ENCODE measurements at regions not wholly inside any gene's neighbourhood (a gene's known extent, or its start where the extent isn't known, plus 50 kb on each side); places are given as distances from the start of the nearest gene placed in this dataset.

DNA sequence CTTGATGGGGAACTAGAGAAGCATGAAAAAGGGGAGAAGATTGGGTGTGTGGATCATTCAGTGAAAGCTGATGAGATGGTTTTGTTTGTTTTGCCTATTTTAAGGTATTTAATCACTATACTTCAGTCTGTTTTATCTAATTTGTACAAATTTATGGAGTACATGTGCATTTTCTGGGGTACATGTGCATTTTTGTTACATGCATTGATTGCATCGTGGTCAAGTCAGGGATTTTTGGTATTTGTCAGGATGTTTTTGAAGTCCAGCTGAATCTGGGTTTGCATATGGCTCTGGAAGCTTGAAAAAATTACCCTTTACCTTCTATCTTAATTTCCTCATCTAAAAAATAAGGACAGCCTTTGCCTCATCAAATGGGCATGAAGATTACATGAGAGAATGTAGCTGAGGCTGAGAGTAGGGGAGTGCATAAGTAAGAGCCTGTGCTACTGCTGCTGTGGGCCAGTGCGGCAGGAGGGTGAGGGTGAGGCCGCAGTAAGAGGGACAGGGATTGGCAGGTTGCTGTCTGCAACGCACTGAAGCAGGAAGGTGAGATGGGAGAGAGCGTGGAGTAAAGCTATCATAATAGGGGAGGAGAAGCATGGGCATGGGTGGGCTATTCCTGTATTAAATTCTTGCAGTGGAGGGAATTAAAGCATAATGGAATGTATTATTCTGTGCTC lies 139.8 kb downstream of the NPR3 start:
- intact Hi-C loops (cut with DNase I) = no loop called here
- H3K4me3 ChIP-seq = no peak overlapping the region
- no peak overlapping the region for H3K27ac ChIP-seq
- H3K4me1 ChIP-seq (replicated peaks) = no peaks in the 10 kb centered on the region
- no peak for DNase-seq (ENCODE audit: low spot score)
- no peak for TF ChIP-seq POLR2A (IDR thresholded peaks at IDR 0.05)
- TF ChIP-seq, protein P1, sequence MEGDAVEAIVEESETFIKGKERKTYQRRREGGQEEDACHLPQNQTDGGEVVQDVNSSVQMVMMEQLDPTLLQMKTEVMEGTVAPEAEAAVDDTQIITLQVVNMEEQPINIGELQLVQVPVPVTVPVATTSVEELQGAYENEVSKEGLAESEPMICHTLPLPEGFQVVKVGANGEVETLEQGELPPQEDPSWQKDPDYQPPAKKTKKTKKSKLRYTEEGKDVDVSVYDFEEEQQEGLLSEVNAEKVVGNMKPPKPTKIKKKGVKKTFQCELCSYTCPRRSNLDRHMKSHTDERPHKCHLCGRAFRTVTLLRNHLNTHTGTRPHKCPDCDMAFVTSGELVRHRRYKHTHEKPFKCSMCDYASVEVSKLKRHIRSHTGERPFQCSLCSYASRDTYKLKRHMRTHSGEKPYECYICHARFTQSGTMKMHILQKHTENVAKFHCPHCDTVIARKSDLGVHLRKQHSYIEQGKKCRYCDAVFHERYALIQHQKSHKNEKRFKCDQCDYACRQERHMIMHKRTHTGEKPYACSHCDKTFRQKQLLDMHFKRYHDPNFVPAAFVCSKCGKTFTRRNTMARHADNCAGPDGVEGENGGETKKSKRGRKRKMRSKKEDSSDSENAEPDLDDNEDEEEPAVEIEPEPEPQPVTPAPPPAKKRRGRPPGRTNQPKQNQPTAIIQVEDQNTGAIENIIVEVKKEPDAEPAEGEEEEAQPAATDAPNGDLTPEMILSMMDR (IDR thresholded peaks at IDR 0.05) = no peak
- peaks cover 2% of the 10 kb centered on the region for H3K27me3 ChIP-seq (replicated peaks; ENCODE audit: insufficient read depth)
- H3K36me3 ChIP-seq = no peaks in the 10 kb centered on the region
- no peaks in the 10 kb centered on the region for H3K9me3 ChIP-seq
- WGBS = 89% methylated on average over 5 of the region's 5 CpGs

DNA sequence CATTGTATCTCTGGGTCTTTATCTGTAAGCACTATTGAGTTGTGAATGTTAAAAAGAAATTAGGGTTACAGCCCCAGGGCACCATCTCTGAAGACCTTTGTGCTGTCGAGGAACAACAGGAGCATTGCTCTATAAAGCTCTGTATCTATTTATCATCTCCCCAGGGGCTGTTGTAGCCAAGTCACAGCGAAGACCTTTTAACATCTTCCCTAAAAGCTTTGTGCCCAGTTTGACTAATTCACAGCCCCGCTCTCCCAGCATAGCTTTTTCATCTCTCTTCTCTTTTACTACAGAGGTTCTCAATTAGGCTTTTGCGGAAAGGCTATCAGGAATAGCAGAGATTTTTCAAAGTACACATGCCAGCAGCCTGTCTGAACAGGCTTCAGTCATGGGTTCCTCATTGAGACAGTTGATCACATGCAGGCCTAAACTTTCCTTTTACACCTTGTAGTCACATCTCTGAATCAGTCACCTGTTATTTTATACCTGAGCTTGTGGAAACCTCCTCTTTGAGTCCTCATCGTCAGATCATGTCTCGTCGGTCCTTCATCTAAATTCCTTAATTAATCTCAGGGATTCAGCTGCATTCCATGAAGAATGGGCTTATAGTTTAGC lies 140.5 kb downstream of the NPR3 start:
- no peak overlapping the region for H3K27ac ChIP-seq
- H3K4me1 ChIP-seq (replicated peaks) = no peaks in the 10 kb centered on the region
- TF ChIP-seq, protein P1 (IDR thresholded peaks at IDR 0.05) = no peak
- TF ChIP-seq POLR2AphosphoS5 (IDR thresholded peaks at IDR 0.05) = peak; percentile 22
- DNase-seq (ENCODE audit: low spot score) = no peak
- no peaks in the 10 kb centered on the region for H3K36me3 ChIP-seq
- H3K27me3 ChIP-seq (replicated peaks; ENCODE audit: insufficient read depth) = peaks cover 2% of the 10 kb centered on the region
- H3K9me3 ChIP-seq = no peaks in the 10 kb centered on the region
- intact Hi-C loops (cut with DNase I) = no loop called here
- H3K4me3 ChIP-seq = no peak overlapping the region
- 58% methylated on average over 7 of the region's 7 CpGs for WGBS

DNA sequence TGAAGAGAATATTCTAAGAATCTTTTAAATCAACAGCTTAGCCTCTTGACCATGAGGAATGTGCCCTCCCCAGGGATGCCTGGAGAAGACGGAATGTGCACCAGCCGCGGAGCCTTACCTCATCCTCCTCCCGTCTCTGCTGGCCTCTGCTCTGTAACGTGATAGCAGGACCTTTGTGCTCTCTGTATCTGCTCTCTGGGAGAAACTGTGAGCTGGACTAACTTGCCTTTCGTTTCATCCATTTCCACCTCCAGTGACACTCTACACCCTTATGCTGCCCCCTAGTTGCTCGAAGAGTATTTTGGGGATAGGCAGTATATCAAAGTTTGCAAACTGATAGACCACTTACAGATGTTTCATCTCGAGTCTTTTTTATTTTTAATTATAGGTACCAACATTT lies 141.4 kb downstream of the NPR3 start:
- Histone ChIP-seq H3K9me3 (no peaks in the 10 kb centered on the region), H3K4me1 (replicated peaks) (no peaks in the 10 kb centered on the region), H3K27ac (no peak overlapping the region), H3K36me3 (no peaks in the 10 kb centered on the region), H3K4me3 (no peak overlapping the region), H3K27me3 (replicated peaks; ENCODE audit: insufficient read depth) (peaks cover 2% of the 10 kb centered on the region)
- WGBS = 54% methylated on average over 8 of the region's 8 CpGs
- TF ChIP-seq, protein P1 (IDR thresholded peaks at IDR 0.05) = peak in 2 of 4 experiments; percentile 20 to 27
- TF ChIP-seq POLR2AphosphoS5 (IDR thresholded peaks at IDR 0.05) (no peak), POLR2A (IDR thresholded peaks at IDR 0.05) (no peak)
- intact Hi-C loops (cut with DNase I) = no loop called here
- no peak for DNase-seq (ENCODE audit: low spot score)

DNA sequence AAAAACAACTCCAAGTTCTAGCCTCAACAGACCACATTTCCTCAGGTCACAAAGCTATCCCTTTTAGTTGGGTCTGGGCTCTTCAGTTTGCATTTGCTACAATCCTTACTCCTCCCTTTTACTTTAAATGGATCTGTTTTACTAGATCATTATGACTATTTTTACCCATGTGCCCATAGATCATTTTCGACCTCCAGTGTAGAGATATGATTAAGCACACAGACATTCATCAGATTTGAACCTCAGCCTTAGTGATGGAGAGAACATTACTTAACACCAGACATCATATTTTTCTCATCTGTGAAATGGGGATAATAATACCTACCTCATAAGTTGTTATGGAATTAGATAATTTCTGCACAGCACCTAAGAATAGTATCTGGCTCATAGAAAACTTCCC lies 141.9 kb downstream of the NPR3 start:
- Histone ChIP-seq H3K27me3 (replicated peaks; ENCODE audit: insufficient read depth) (peaks cover 1% of the 10 kb centered on the region), H3K36me3 (no peaks in the 10 kb centered on the region), H3K4me3 (no peak overlapping the region), H3K9me3 (no peaks in the 10 kb centered on the region), H3K4me1 (replicated peaks) (no peaks in the 10 kb centered on the region), H3K27ac (no peak overlapping the region)
- 91% methylated on average over 1 of the region's 1 CpG for WGBS
- DNase-seq (ENCODE audit: low spot score) = no peak
- intact Hi-C loops (cut with DNase I) = no loop called here
- TF ChIP-seq POLR2A (IDR thresholded peaks at IDR 0.05) (no peak), POLR2AphosphoS5 (IDR thresholded peaks at IDR 0.05) (no peak)
- TF ChIP-seq, protein P1 (IDR thresholded peaks at IDR 0.05) = no peak

DNA sequence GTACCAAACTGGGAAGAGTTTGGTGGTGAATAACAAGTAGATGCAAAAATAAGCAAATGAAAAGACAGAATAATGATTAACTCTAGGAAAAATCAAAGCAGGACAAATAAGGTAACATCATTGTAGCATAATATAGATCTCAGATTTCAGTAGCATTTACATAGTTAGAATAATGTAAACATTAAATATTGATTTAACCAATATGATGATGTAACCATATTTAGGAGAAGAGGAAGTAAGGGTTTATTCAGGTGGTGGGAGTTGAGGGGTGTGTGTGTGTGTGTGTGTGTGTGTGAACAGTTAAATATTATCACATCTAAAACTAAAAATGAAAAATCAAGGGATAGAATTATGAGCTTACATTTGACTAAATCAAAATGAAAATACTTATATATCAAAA lies 143.4 kb downstream of the NPR3 start:
- no peaks in the 10 kb centered on the region for H3K36me3 ChIP-seq
- no peak overlapping the region for H3K4me3 ChIP-seq
- no peaks in the 10 kb centered on the region for H3K27me3 ChIP-seq (replicated peaks; ENCODE audit: insufficient read depth)
- intact Hi-C loops (cut with DNase I) = no loop called here
- no peaks in the 10 kb centered on the region for H3K9me3 ChIP-seq
- H3K27ac ChIP-seq = no peak overlapping the region
- DNase-seq (ENCODE audit: low spot score) = no peak
- TF ChIP-seq POLR2AphosphoS5 (IDR thresholded peaks at IDR 0.05) = no peak
- no peak for TF ChIP-seq POLR2A (IDR thresholded peaks at IDR 0.05)
- TF ChIP-seq, protein P1 (IDR thresholded peaks at IDR 0.05) = no peak
- no peaks in the 10 kb centered on the region for H3K4me1 ChIP-seq (replicated peaks)
